Keratinocyte (primary cell): ENCODE measurements at regions not wholly inside any gene's neighbourhood (a gene's known extent, or its start where the extent isn't known, plus 50 kb on each side); places are given as distances from the start of the nearest gene placed in this dataset.

Source experiments
- DNase-seq: peaks from one replicate; pipeline ENCODE4 v3.0.0-alpha.2; 2011; ENCODE audit warnings: low read depth, missing footprints, low spot score
- FAIRE-seq: peaks from 2 replicates; lab custom pipeline; 2011; peaks lifted over from hg19 to GRCh38; lab: Jason Lieb, UNC
- H2AFZ ChIP-seq: 2 replicates; pipeline ENCODE4 v1.6.0; 2012; ENCODE audit warnings: low read length, control low read depth, inconsistent platforms; ENCODE audit not compliant: control insufficient read depth
- H3K27ac ChIP-seq: 2 replicates; pipeline ENCODE4 v1.5.1; 2011; ENCODE audit warnings: low read length; ENCODE audit not compliant: control insufficient read depth, insufficient read depth
- H3K27me3 ChIP-seq: 3 replicates; pipeline ENCODE4 v1.6.0; 2011; ENCODE audit warnings: low read length; ENCODE audit not compliant: control insufficient read depth, insufficient read depth; ENCODE audit errors: extremely low read depth
- H3K36me3 ChIP-seq, 2 experiments: 2 replicates in 1 of 2; 3 replicates in 1 of 2; pipeline ENCODE4 v1.5.1; 2011; ENCODE audit warnings: low read length in 2 of 2, mild to moderate bottlenecking in 1 of 2; ENCODE audit not compliant: control insufficient read depth in 2 of 2, insufficient read depth in 2 of 2; ENCODE audit errors: extremely low read depth in 1 of 2
- H3K4me1 ChIP-seq: 3 replicates; pipeline ENCODE4 v1.5.1; 2011; ENCODE audit warnings: low read length; ENCODE audit not compliant: control insufficient read depth, insufficient read depth; ENCODE audit errors: extremely low read depth
- H3K4me2 ChIP-seq: 3 replicates; pipeline ENCODE4 v1.6.0; 2011; ENCODE audit warnings: low read depth, low read length; ENCODE audit not compliant: control insufficient read depth, insufficient read depth; ENCODE audit errors: extremely low read depth
- H3K4me3 ChIP-seq, 3 experiments: fragments of 200-600 bp in 1 of 3; sonication (generic) in 1 of 3; 2 replicates in 2 of 3; 3 replicates in 1 of 3; pipeline ENCODE4 v1.5.1; 2011 to 2016; ENCODE audit warnings: low read length in 3 of 3, mild to moderate bottlenecking in 3 of 3, control low read depth in 2 of 3, inconsistent platforms in 1 of 3, low read depth in 1 of 3, mixed read lengths in 1 of 3, mixed run types in 1 of 3, moderate library complexity in 1 of 3; ENCODE audit not compliant: control insufficient read depth in 2 of 3, insufficient read depth in 2 of 3; ENCODE audit errors: extremely low read depth in 1 of 3
- H3K79me2 ChIP-seq: 2 replicates; pipeline ENCODE4 v1.6.0; 2012; ENCODE audit warnings: low read length; ENCODE audit not compliant: control insufficient read depth, insufficient read depth
- H3K9ac ChIP-seq: 3 replicates; pipeline ENCODE4 v1.6.0; 2011; ENCODE audit warnings: low read length; ENCODE audit not compliant: control insufficient read depth, insufficient read depth; ENCODE audit errors: extremely low read depth
- H3K9me1 ChIP-seq: 3 replicates; pipeline ENCODE4 v1.6.0; 2011; ENCODE audit warnings: low read length; ENCODE audit not compliant: control insufficient read depth, insufficient read depth; ENCODE audit errors: extremely low read depth
- H3K9me3 ChIP-seq: 2 replicates; pipeline ENCODE4 v1.5.1; 2012; ENCODE audit warnings: low read depth, low read length; ENCODE audit not compliant: control insufficient read depth
- H4K20me1 ChIP-seq: 3 replicates; pipeline ENCODE4 v1.6.0; 2011; ENCODE audit warnings: low read length; ENCODE audit not compliant: control insufficient read depth, insufficient read depth; ENCODE audit errors: extremely low read depth
- EZH2 ChIP-seq: IDR thresholded peaks from one replicate; pipeline ENCODE4 v1.6.1; 2012; ENCODE audit warnings: inconsistent platforms, mild to moderate bottlenecking, low read length, moderate library complexity
- dilution Hi-C: fragments of 300-500 bp; cut with MboI; formaldehyde crosslinking; loops from one replicate; pipeline ENCODE4 v1.7.0; 2020; ENCODE audit warnings: low sequenced_read_pairs; ENCODE audit not compliant: extremely low pct_ligation_motif_present
- TF ChIP-seq, protein P1 (sequence below), 3 experiments: IDR thresholded peaks in 1 of 3; conservative IDR thresholded peaks in 1 of 3; optimal IDR thresholded peaks in 1 of 3; 2 replicates in 2 of 3; 3 replicates in 1 of 3; pipeline versions ENCODE3 to v1.5.1; 2011; ENCODE audit warnings: low read length in 3 of 3, mild to moderate bottlenecking in 3 of 3, moderate library complexity in 2 of 3, control low read depth in 1 of 3, inconsistent platforms in 1 of 3; ENCODE audit not compliant: insufficient read depth in 2 of 3; ENCODE audit errors: extremely low read depth in 1 of 3

DNA sequence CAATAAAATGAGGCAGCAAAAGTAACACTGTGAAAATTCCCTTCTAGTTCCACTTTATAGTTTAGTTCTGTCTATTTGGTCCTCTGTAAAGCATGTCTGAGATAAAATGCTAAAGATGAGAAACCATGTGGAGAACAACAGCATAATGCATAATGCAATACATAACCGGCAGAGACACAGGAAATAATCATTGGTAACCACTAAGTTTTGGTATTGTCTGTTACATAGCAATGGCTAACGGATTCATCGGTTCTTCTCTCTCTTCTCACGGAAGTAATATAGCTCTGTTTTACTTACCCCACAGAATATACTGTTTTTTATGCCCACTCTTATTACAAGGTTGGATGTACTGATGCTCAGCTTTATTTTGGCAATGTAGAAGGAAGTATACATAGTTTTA is 158.9 kb downstream of the FAM174A start:
- no peak overlapping the region for H2AFZ ChIP-seq
- dilution Hi-C loops: no loop called here
- H4K20me1 ChIP-seq: no peaks in the 10 kb centered on the region
- no peak for TF ChIP-seq EZH2
- TF ChIP-seq, protein P1, sequence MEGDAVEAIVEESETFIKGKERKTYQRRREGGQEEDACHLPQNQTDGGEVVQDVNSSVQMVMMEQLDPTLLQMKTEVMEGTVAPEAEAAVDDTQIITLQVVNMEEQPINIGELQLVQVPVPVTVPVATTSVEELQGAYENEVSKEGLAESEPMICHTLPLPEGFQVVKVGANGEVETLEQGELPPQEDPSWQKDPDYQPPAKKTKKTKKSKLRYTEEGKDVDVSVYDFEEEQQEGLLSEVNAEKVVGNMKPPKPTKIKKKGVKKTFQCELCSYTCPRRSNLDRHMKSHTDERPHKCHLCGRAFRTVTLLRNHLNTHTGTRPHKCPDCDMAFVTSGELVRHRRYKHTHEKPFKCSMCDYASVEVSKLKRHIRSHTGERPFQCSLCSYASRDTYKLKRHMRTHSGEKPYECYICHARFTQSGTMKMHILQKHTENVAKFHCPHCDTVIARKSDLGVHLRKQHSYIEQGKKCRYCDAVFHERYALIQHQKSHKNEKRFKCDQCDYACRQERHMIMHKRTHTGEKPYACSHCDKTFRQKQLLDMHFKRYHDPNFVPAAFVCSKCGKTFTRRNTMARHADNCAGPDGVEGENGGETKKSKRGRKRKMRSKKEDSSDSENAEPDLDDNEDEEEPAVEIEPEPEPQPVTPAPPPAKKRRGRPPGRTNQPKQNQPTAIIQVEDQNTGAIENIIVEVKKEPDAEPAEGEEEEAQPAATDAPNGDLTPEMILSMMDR (optimal IDR thresholded peaks at IDR 0.05 in 1 of 3, IDR thresholded peaks at IDR 0.05 in 1 of 3, conservative IDR thresholded peaks at IDR 0.05 in 1 of 3; ENCODE audit: extremely low read depth in 1 of 3, insufficient read depth in 2 of 3, low read length in 3 of 3): no peak
- no peaks in the 10 kb centered on the region for H3K79me2 ChIP-seq
- no peaks in the 10 kb centered on the region for H3K9me1 ChIP-seq
- no peak for DNase-seq
- FAIRE-seq: no peak
- H3K9me3 ChIP-seq: no peaks in the 10 kb centered on the region
- no peak overlapping the region for H3K4me2 ChIP-seq
- no peaks in the 10 kb centered on the region for H3K27me3 ChIP-seq
- peaks cover 12% of the 10 kb centered on the region for H3K4me1 ChIP-seq
- H3K4me3 ChIP-seq: no peak overlapping the region
- H3K9ac ChIP-seq: no peak overlapping the region
- no peak overlapping the region for H3K27ac ChIP-seq
- H3K36me3 ChIP-seq: no peaks in the 10 kb centered on the region

DNA sequence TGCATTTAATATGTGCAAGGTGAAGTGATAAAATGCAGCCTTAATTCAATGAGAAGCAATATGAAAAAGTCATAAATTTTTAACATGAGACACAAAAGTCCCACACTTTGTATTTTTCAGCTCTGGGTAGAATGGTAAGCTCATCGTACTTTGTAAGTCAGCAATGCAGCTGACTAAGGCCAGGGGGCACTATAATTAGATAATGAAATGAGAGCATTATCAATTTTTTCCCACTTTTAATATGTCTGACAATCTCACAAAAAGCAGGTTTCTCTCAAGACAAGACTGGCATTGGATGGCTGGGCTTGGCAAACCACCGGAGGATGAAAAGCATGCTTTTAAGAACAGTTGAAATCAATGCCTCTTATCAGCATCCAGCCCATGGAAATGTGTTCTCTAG is 162.8 kb downstream of the FAM174A start:
- Histone ChIP-seq H4K20me1 (no peaks in the 10 kb centered on the region), H3K4me2 (no peak overlapping the region), H3K9me1 (no peaks in the 10 kb centered on the region), H3K27me3 (no peaks in the 10 kb centered on the region), H3K9ac (no peak overlapping the region), H3K79me2 (no peaks in the 10 kb centered on the region), H3K9me3 (no peaks in the 10 kb centered on the region), H2AFZ (no peak overlapping the region), H3K4me1 (no peaks in the 10 kb centered on the region), H3K4me3 (no peak overlapping the region), H3K36me3 (no peaks in the 10 kb centered on the region), H3K27ac (no peak overlapping the region)
- no peak for FAIRE-seq
- dilution Hi-C loops: no loop called here
- no peak for DNase-seq
- TF ChIP-seq, protein P1 (optimal IDR thresholded peaks at IDR 0.05 in 1 of 3, IDR thresholded peaks at IDR 0.05 in 1 of 3, conservative IDR thresholded peaks at IDR 0.05 in 1 of 3; ENCODE audit: extremely low read depth in 1 of 3, insufficient read depth in 2 of 3, low read length in 3 of 3): peak in 2 of 3 experiments; percentile 20 to 37
- no peak for TF ChIP-seq EZH2
